WTC11 (cell line): ENCODE measurements at regions not wholly inside any gene's neighbourhood (a gene's known extent, or its start where the extent isn't known, plus 50 kb on each side); places are given as distances from the start of the nearest gene placed in this dataset.

Experiments used
- ATAC-seq: fragments of 200-7000 bp; cut with Tn5 transposase; 2 replicates; pipeline ENCODE4 v1.10.0; 2021; ENCODE audit warnings: mild to moderate bottlenecking, moderate library complexity
- CTCF ChIA-PET: fragments of 300-600 bp; sonication (Branson Sonifier 250); formaldehyde crosslinking; loops from one replicate; lab custom pipeline; 2021; ENCODE audit warnings: antibody characterized with exemption; lab: Charles Lee
- POLR2A ChIA-PET: fragments of 350-600 bp; sonication (Branson Sonifier 250); formaldehyde crosslinking; loops from one replicate; lab custom pipeline; 2021; ENCODE audit warnings: antibody characterized with exemption; lab: Charles Lee
- DNase-seq: peaks from one replicate; pipeline ENCODE4 v3.0.0; 2021; ENCODE audit warnings: low spot score
- H3K27ac Mint-ChIP-seq: 2 replicates; pipeline ENCODE4 v1.8.0; 2021; ENCODE audit warnings: mixed read lengths
- H3K27me3 Mint-ChIP-seq: 2 replicates; pipeline ENCODE4 v1.8.0; 2021; ENCODE audit warnings: low read depth, mild to moderate bottlenecking, moderate library complexity, mixed read lengths
- H3K36me3 Mint-ChIP-seq: 2 replicates; pipeline ENCODE4 v1.8.0; 2021; ENCODE audit warnings: mixed read lengths
- H3K4me1 Mint-ChIP-seq: 2 replicates; pipeline ENCODE4 v1.8.0; 2022; ENCODE audit warnings: mixed read lengths
- H3K4me3 Mint-ChIP-seq: 2 replicates; pipeline ENCODE4 v1.8.0; 2021; ENCODE audit warnings: mild to moderate bottlenecking, moderate library complexity, mixed read lengths
- H3K9me3 Mint-ChIP-seq: 2 replicates; pipeline ENCODE4 v1.8.0; 2021; ENCODE audit warnings: mixed read lengths
- CREB1 ChIP-seq: sonication (generic); formaldehyde crosslinking; IDR thresholded peaks from 2 replicates; pipeline ENCODE4 v1.8.0; 2023; ENCODE audit warnings: mild to moderate bottlenecking, missing genetic modification reagents
- ELF4 ChIP-seq: sonication (generic); formaldehyde crosslinking; IDR thresholded peaks from 2 replicates; pipeline ENCODE4 v1.8.1; 2022; ENCODE audit warnings: low read depth, mild to moderate bottlenecking, moderate library complexity, missing genetic modification reagents
- IRF2 ChIP-seq: sonication (generic); formaldehyde crosslinking; IDR thresholded peaks from 2 replicates; pipeline ENCODE4 v1.8.0; 2022; ENCODE audit warnings: low read depth, missing genetic modification reagents, borderline replicate concordance
- JUN ChIP-seq: sonication (generic); formaldehyde crosslinking; IDR thresholded peaks from 2 replicates; pipeline ENCODE4 v1.8.0; 2023; ENCODE audit warnings: mild to moderate bottlenecking, missing genetic modification reagents
- NFATC4 ChIP-seq: fragments of 250-450 bp; sonication (Bioruptor Pico); IDR thresholded peaks from 2 replicates; pipeline ENCODE4 v1.9.0; 2021; ENCODE audit warnings: mild to moderate bottlenecking
- RELA ChIP-seq: sonication (generic); formaldehyde crosslinking; IDR thresholded peaks from 2 replicates; pipeline ENCODE4 v1.8.1; 2022; ENCODE audit warnings: missing genetic modification reagents, mild to moderate bottlenecking, borderline replicate concordance
- TCF7 ChIP-seq: sonication (generic); formaldehyde crosslinking; IDR thresholded peaks from 2 replicates; pipeline ENCODE4 v1.8.0; 2022; ENCODE audit warnings: mild to moderate bottlenecking, low read depth, missing genetic modification reagents, moderate library complexity
- TEAD4 ChIP-seq: sonication (generic); formaldehyde crosslinking; IDR thresholded peaks from 2 replicates; pipeline ENCODE4 v1.8.0; 2022; ENCODE audit warnings: mild to moderate bottlenecking, missing genetic modification reagents
- TF ChIP-seq, protein P1 (sequence below): sonication (generic); formaldehyde crosslinking; IDR thresholded peaks from 2 replicates; pipeline ENCODE4 v1.8.0; 2023; ENCODE audit warnings: mild to moderate bottlenecking, missing genetic modification reagents
- TF ChIP-seq, protein P2 (sequence below): sonication (generic); formaldehyde crosslinking; IDR thresholded peaks from 2 replicates; pipeline ENCODE4 v1.8.0; 2022; ENCODE audit warnings: missing genetic modification reagents
- TF ChIP-seq, protein P3 (sequence below): sonication (generic); formaldehyde crosslinking; IDR thresholded peaks from 2 replicates; pipeline ENCODE4 v1.8.1; 2023; ENCODE audit warnings: mild to moderate bottlenecking, missing genetic modification reagents, moderate library complexity
- TF ChIP-seq, protein P4 (sequence below): sonication (generic); formaldehyde crosslinking; IDR thresholded peaks from 2 replicates; pipeline ENCODE4 v1.8.0; 2023; ENCODE audit warnings: missing genetic modification reagents, mild to moderate bottlenecking, borderline replicate concordance
- TF ChIP-seq, protein P5 (sequence below): sonication (generic); formaldehyde crosslinking; IDR thresholded peaks from 2 replicates; pipeline ENCODE4 v1.8.1; 2022; ENCODE audit warnings: missing genetic modification reagents, borderline replicate concordance
- TF ChIP-seq, protein P6 (sequence below): sonication (generic); formaldehyde crosslinking; IDR thresholded peaks from 2 replicates; pipeline ENCODE4 v1.8.0; 2022; ENCODE audit warnings: mild to moderate bottlenecking, missing genetic modification reagents

DNA sequence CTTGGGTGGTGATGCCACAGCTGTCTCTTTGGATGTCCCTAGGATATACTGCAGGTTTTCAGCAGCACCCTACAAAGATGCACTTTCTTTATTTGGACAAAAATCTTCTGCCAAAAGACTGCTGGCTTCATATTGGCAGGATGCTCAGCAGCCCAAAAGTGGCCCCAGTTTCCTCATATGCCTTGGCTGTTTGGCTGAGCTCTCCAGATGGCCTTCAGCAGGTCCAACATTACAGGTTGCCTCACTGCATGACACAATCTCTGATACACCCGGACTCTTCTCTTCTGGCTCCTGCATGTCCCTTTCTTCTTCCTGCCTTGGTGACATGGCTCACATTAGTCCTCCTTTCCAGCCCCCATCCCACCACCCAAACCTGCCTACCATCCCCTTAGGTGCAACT, 323.7 kb upstream of the CDH4 start:
- no peaks in the 10 kb centered on the region for H3K4me1 Mint-ChIP-seq
- no peaks in the 10 kb centered on the region for H3K36me3 Mint-ChIP-seq
- CTCF ChIA-PET = no interaction called here
- no peak overlapping the region for H3K4me3 Mint-ChIP-seq
- no peak for DNase-seq
- H3K27ac Mint-ChIP-seq = no peak overlapping the region
- H3K9me3 Mint-ChIP-seq = peaks cover 8% of the 10 kb centered on the region; the same call in 1 of the 2 replicates
- TF ChIP-seq TCF7 (CRISPR knock-in tag) = no peak
- TF ChIP-seq IRF2 (CRISPR knock-in tag) = no peak
- TF ChIP-seq JUN (CRISPR knock-in tag) = no peak
- no peak for TF ChIP-seq NFATC4
- TF ChIP-seq, protein P1, sequence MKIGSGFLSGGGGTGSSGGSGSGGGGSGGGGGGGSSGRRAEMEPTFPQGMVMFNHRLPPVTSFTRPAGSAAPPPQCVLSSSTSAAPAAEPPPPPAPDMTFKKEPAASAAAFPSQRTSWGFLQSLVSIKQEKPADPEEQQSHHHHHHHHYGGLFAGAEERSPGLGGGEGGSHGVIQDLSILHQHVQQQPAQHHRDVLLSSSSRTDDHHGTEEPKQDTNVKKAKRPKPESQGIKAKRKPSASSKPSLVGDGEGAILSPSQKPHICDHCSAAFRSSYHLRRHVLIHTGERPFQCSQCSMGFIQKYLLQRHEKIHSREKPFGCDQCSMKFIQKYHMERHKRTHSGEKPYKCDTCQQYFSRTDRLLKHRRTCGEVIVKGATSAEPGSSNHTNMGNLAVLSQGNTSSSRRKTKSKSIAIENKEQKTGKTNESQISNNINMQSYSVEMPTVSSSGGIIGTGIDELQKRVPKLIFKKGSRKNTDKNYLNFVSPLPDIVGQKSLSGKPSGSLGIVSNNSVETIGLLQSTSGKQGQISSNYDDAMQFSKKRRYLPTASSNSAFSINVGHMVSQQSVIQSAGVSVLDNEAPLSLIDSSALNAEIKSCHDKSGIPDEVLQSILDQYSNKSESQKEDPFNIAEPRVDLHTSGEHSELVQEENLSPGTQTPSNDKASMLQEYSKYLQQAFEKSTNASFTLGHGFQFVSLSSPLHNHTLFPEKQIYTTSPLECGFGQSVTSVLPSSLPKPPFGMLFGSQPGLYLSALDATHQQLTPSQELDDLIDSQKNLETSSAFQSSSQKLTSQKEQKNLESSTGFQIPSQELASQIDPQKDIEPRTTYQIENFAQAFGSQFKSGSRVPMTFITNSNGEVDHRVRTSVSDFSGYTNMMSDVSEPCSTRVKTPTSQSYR (CRISPR knock-in tag) = no peak
- TF ChIP-seq, protein P2, sequence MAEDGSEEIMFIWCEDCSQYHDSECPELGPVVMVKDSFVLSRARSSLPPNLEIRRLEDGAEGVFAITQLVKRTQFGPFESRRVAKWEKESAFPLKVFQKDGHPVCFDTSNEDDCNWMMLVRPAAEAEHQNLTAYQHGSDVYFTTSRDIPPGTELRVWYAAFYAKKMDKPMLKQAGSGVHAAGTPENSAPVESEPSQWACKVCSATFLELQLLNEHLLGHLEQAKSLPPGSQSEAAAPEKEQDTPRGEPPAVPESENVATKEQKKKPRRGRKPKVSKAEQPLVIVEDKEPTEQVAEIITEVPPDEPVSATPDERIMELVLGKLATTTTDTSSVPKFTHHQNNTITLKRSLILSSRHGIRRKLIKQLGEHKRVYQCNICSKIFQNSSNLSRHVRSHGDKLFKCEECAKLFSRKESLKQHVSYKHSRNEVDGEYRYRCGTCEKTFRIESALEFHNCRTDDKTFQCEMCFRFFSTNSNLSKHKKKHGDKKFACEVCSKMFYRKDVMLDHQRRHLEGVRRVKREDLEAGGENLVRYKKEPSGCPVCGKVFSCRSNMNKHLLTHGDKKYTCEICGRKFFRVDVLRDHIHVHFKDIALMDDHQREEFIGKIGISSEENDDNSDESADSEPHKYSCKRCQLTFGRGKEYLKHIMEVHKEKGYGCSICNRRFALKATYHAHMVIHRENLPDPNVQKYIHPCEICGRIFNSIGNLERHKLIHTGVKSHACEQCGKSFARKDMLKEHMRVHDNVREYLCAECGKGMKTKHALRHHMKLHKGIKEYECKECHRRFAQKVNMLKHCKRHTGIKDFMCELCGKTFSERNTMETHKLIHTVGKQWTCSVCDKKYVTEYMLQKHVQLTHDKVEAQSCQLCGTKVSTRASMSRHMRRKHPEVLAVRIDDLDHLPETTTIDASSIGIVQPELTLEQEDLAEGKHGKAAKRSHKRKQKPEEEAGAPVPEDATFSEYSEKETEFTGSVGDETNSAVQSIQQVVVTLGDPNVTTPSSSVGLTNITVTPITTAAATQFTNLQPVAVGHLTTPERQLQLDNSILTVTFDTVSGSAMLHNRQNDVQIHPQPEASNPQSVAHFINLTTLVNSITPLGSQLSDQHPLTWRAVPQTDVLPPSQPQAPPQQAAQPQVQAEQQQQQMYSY = no peak
- TF ChIP-seq, protein P3, sequence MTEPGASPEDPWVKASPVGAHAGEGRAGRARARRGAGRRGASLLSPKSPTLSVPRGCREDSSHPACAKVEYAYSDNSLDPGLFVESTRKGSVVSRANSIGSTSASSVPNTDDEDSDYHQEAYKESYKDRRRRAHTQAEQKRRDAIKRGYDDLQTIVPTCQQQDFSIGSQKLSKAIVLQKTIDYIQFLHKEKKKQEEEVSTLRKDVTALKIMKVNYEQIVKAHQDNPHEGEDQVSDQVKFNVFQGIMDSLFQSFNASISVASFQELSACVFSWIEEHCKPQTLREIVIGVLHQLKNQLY (CRISPR knock-in tag) = no peak
- TF ChIP-seq CREB1 = no peak
- TF ChIP-seq, protein P4, sequence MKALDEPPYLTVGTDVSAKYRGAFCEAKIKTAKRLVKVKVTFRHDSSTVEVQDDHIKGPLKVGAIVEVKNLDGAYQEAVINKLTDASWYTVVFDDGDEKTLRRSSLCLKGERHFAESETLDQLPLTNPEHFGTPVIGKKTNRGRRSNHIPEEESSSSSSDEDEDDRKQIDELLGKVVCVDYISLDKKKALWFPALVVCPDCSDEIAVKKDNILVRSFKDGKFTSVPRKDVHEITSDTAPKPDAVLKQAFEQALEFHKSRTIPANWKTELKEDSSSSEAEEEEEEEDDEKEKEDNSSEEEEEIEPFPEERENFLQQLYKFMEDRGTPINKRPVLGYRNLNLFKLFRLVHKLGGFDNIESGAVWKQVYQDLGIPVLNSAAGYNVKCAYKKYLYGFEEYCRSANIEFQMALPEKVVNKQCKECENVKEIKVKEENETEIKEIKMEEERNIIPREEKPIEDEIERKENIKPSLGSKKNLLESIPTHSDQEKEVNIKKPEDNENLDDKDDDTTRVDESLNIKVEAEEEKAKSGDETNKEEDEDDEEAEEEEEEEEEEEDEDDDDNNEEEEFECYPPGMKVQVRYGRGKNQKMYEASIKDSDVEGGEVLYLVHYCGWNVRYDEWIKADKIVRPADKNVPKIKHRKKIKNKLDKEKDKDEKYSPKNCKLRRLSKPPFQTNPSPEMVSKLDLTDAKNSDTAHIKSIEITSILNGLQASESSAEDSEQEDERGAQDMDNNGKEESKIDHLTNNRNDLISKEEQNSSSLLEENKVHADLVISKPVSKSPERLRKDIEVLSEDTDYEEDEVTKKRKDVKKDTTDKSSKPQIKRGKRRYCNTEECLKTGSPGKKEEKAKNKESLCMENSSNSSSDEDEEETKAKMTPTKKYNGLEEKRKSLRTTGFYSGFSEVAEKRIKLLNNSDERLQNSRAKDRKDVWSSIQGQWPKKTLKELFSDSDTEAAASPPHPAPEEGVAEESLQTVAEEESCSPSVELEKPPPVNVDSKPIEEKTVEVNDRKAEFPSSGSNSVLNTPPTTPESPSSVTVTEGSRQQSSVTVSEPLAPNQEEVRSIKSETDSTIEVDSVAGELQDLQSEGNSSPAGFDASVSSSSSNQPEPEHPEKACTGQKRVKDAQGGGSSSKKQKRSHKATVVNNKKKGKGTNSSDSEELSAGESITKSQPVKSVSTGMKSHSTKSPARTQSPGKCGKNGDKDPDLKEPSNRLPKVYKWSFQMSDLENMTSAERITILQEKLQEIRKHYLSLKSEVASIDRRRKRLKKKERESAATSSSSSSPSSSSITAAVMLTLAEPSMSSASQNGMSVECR (CRISPR knock-in tag) = no peak
- no peak for TF ChIP-seq RELA
- no peak for TF ChIP-seq ELF4
- TF ChIP-seq, protein P5, sequence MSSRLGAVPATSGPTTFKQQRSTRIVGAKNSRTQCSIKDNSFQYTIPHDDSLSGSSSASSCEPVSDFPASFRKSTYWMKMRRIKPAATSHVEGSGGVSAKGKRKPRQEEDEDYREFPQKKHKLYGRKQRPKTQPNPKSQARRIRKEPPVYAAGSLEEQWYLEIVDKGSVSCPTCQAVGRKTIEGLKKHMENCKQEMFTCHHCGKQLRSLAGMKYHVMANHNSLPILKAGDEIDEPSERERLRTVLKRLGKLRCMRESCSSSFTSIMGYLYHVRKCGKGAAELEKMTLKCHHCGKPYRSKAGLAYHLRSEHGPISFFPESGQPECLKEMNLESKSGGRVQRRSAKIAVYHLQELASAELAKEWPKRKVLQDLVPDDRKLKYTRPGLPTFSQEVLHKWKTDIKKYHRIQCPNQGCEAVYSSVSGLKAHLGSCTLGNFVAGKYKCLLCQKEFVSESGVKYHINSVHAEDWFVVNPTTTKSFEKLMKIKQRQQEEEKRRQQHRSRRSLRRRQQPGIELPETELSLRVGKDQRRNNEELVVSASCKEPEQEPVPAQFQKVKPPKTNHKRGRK (CRISPR knock-in tag) = no peak
- TF ChIP-seq TEAD4 (CRISPR knock-in tag) = no peak
- TF ChIP-seq, protein P6, sequence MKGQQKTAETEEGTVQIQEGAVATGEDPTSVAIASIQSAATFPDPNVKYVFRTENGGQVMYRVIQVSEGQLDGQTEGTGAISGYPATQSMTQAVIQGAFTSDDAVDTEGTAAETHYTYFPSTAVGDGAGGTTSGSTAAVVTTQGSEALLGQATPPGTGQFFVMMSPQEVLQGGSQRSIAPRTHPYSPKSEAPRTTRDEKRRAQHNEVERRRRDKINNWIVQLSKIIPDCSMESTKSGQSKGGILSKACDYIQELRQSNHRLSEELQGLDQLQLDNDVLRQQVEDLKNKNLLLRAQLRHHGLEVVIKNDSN (CRISPR knock-in tag) = no peak
- peaks cover 86% of the 10 kb centered on the region for H3K27me3 Mint-ChIP-seq
- POLR2A ChIA-PET = no interaction called here
- no peak for ATAC-seq
